ENCODE measurements at regions not wholly inside any gene's neighbourhood (a gene's known extent, or its start where the extent isn't known, plus 50 kb on each side); places are given as distances from the start of the nearest gene placed in this dataset.

- Histone ChIP-seq H3K27me3 (ENCODE audit: insufficient read depth, insufficient read length) (no peaks in the 10 kb centered on the region), H3K36me3 (ENCODE audit: insufficient read depth, insufficient read length, low read length) (no peaks in the 10 kb centered on the region), H3K4me3 (ENCODE audit: insufficient read length, low read depth) (no peak overlapping the region), H3K9me3 (ENCODE audit: insufficient read depth, low read length) (peaks cover 8% of the 10 kb centered on the region; the same call in 1 of the 2 replicates), H3K9ac (ENCODE audit: insufficient read length, low read depth) (no peak overlapping the region), H3K4me1 (ENCODE audit: insufficient read depth, insufficient read length) (peaks cover 1% of the 10 kb centered on the region)
- TF ChIP-seq SUZ12 (IDR thresholded peaks at IDR 0.05; ENCODE audit: extremely low read depth, insufficient read depth, insufficient read length): no peak
- TF ChIP-seq YY1 (IDR thresholded peaks at IDR 0.05; ENCODE audit: insufficient read depth, insufficient read length): no peak
- TF ChIP-seq ZNF274 (IDR thresholded peaks at IDR 0.05; ENCODE audit: low read depth, low read length): no peak
- DNase-seq (ENCODE audit: low read depth, low spot score): no peak
These were observed 524.1 kb upstream of the TBX3 start for GRCh38 chr12:115208098-115208497.

GRCh38 chr12:115207216-115207915, 523.4 kb upstream of the TBX3 start:
- Histone ChIP-seq H3K36me3 (ENCODE audit: insufficient read depth, insufficient read length, low read length) (no peaks in the 10 kb centered on the region), H3K9me3 (ENCODE audit: insufficient read depth, low read length) (peaks cover 5% of the 10 kb centered on the region; the same call in 1 of the 2 replicates), H3K4me3 (ENCODE audit: insufficient read length, low read depth) (no peak overlapping the region), H3K9ac (ENCODE audit: insufficient read length, low read depth) (no peak overlapping the region), H3K27me3 (ENCODE audit: insufficient read depth, insufficient read length) (no peaks in the 10 kb centered on the region), H3K4me1 (ENCODE audit: insufficient read depth, insufficient read length) (peaks cover 1% of the 10 kb centered on the region)
- no peak for DNase-seq (ENCODE audit: low read depth, low spot score)
- TF ChIP-seq SUZ12 (IDR thresholded peaks at IDR 0.05; ENCODE audit: extremely low read depth, insufficient read depth, insufficient read length): no peak
- no peak for TF ChIP-seq ZNF274 (IDR thresholded peaks at IDR 0.05; ENCODE audit: low read depth, low read length)
- no peak for TF ChIP-seq YY1 (IDR thresholded peaks at IDR 0.05; ENCODE audit: insufficient read depth, insufficient read length)

GRCh38 chr12:115206801-115207200, 522.8 kb upstream of the TBX3 start:
- H3K4me3 ChIP-seq (ENCODE audit: insufficient read length, low read depth): no peak overlapping the region
- no peaks in the 10 kb centered on the region for H3K36me3 ChIP-seq (ENCODE audit: insufficient read depth, insufficient read length, low read length)
- no peak overlapping the region for H3K9ac ChIP-seq (ENCODE audit: insufficient read length, low read depth)
- H3K27me3 ChIP-seq (ENCODE audit: insufficient read depth, insufficient read length): no peaks in the 10 kb centered on the region
- TF ChIP-seq ZNF274 (IDR thresholded peaks at IDR 0.05; ENCODE audit: low read depth, low read length) (no peak), SUZ12 (IDR thresholded peaks at IDR 0.05; ENCODE audit: extremely low read depth, insufficient read depth, insufficient read length) (no peak), YY1 (IDR thresholded peaks at IDR 0.05; ENCODE audit: insufficient read depth, insufficient read length) (no peak)
- H3K9me3 ChIP-seq (ENCODE audit: insufficient read depth, low read length): no peaks in the 10 kb centered on the region
- no peak for DNase-seq (ENCODE audit: low read depth, low spot score)
- H3K4me1 ChIP-seq (ENCODE audit: insufficient read depth, insufficient read length): peaks cover 1% of the 10 kb centered on the region

GRCh38 chr12:115205755-115206308, 521.9 kb upstream of the TBX3 start:
- DNase-seq (ENCODE audit: low read depth, low spot score): no peak
- TF ChIP-seq SUZ12 (IDR thresholded peaks at IDR 0.05; ENCODE audit: extremely low read depth, insufficient read depth, insufficient read length) (no peak), YY1 (IDR thresholded peaks at IDR 0.05; ENCODE audit: insufficient read depth, insufficient read length) (no peak), ZNF274 (IDR thresholded peaks at IDR 0.05; ENCODE audit: low read depth, low read length) (no peak)
- no peak overlapping the region for H3K9ac ChIP-seq (ENCODE audit: insufficient read length, low read depth)
- H3K4me1 ChIP-seq (ENCODE audit: insufficient read depth, insufficient read length): peaks cover 1% of the 10 kb centered on the region
- no peaks in the 10 kb centered on the region for H3K27me3 ChIP-seq (ENCODE audit: insufficient read depth, insufficient read length)
- H3K9me3 ChIP-seq (ENCODE audit: insufficient read depth, low read length): no peaks in the 10 kb centered on the region
- H3K36me3 ChIP-seq (ENCODE audit: insufficient read depth, insufficient read length, low read length): no peaks in the 10 kb centered on the region
- H3K4me3 ChIP-seq (ENCODE audit: insufficient read length, low read depth): no peak overlapping the region

GRCh38 chr12:115204957-115205754, 521.2 kb upstream of the TBX3 start:
- no peak for TF ChIP-seq SUZ12 (IDR thresholded peaks at IDR 0.05; ENCODE audit: extremely low read depth, insufficient read depth, insufficient read length)
- no peak for TF ChIP-seq ZNF274 (IDR thresholded peaks at IDR 0.05; ENCODE audit: low read depth, low read length)
- TF ChIP-seq YY1 (IDR thresholded peaks at IDR 0.05; ENCODE audit: insufficient read depth, insufficient read length): no peak
- Histone ChIP-seq H3K9ac (ENCODE audit: insufficient read length, low read depth) (no peak overlapping the region), H3K27me3 (ENCODE audit: insufficient read depth, insufficient read length) (no peaks in the 10 kb centered on the region), H3K9me3 (ENCODE audit: insufficient read depth, low read length) (no peaks in the 10 kb centered on the region), H3K4me3 (ENCODE audit: insufficient read length, low read depth) (no peak overlapping the region), H3K4me1 (ENCODE audit: insufficient read depth, insufficient read length) (peaks cover 1% of the 10 kb centered on the region), H3K36me3 (ENCODE audit: insufficient read depth, insufficient read length, low read length) (no peaks in the 10 kb centered on the region)
- no peak for DNase-seq (ENCODE audit: low read depth, low spot score)

GRCh38 chr12:115203701-115204100, 519.7 kb upstream of the TBX3 start:
- Histone ChIP-seq H3K27me3 (ENCODE audit: insufficient read depth, insufficient read length) (no peaks in the 10 kb centered on the region), H3K4me1 (ENCODE audit: insufficient read depth, insufficient read length) (peaks cover 1% of the 10 kb centered on the region), H3K9ac (ENCODE audit: insufficient read length, low read depth) (no peak overlapping the region), H3K36me3 (ENCODE audit: insufficient read depth, insufficient read length, low read length) (no peaks in the 10 kb centered on the region), H3K9me3 (ENCODE audit: insufficient read depth, low read length) (no peaks in the 10 kb centered on the region), H3K4me3 (ENCODE audit: insufficient read length, low read depth) (no peak overlapping the region)
- TF ChIP-seq ZNF274 (IDR thresholded peaks at IDR 0.05; ENCODE audit: low read depth, low read length): no peak
- no peak for TF ChIP-seq SUZ12 (IDR thresholded peaks at IDR 0.05; ENCODE audit: extremely low read depth, insufficient read depth, insufficient read length)
- TF ChIP-seq YY1 (IDR thresholded peaks at IDR 0.05; ENCODE audit: insufficient read depth, insufficient read length): no peak
- no peak for DNase-seq (ENCODE audit: low read depth, low spot score)

GRCh38 chr12:115201966-115202365, 518.0 kb upstream of the TBX3 start:
- no peaks in the 10 kb centered on the region for H3K36me3 ChIP-seq (ENCODE audit: insufficient read depth, insufficient read length, low read length)
- no peaks in the 10 kb centered on the region for H3K27me3 ChIP-seq (ENCODE audit: insufficient read depth, insufficient read length)
- TF ChIP-seq SUZ12 (IDR thresholded peaks at IDR 0.05; ENCODE audit: extremely low read depth, insufficient read depth, insufficient read length): no peak
- TF ChIP-seq YY1 (IDR thresholded peaks at IDR 0.05; ENCODE audit: insufficient read depth, insufficient read length): no peak
- no peak for TF ChIP-seq ZNF274 (IDR thresholded peaks at IDR 0.05; ENCODE audit: low read depth, low read length)
- H3K9ac ChIP-seq (ENCODE audit: insufficient read length, low read depth): no peak overlapping the region
- H3K9me3 ChIP-seq (ENCODE audit: insufficient read depth, low read length): no peaks in the 10 kb centered on the region
- no peaks in the 10 kb centered on the region for H3K4me1 ChIP-seq (ENCODE audit: insufficient read depth, insufficient read length)
- no peak for DNase-seq (ENCODE audit: low read depth, low spot score)
- H3K4me3 ChIP-seq (ENCODE audit: insufficient read length, low read depth): no peak overlapping the region

All from NT2/D1 (cell line).